HG02870 (cell line): ENCODE measurements at regions not wholly inside any gene's neighbourhood (a gene's known extent, or its start where the extent isn't known, plus 50 kb on each side); places are given as distances from the start of the nearest gene placed in this dataset.
"Not testable (repeated sequence)": the region's sequence is repeated elsewhere in the genome, so short reads cannot be mapped to it uniquely, and the experiment has no call there.

Source experiments
- ATAC-seq: cut with Tn5 transposase; IDR thresholded peaks from one replicate; pipeline ENCODE4 v1.9.1; 2021; ENCODE audit warnings: mild to moderate bottlenecking, moderate library complexity; ENCODE audit not compliant: unreplicated experiment

DNA sequence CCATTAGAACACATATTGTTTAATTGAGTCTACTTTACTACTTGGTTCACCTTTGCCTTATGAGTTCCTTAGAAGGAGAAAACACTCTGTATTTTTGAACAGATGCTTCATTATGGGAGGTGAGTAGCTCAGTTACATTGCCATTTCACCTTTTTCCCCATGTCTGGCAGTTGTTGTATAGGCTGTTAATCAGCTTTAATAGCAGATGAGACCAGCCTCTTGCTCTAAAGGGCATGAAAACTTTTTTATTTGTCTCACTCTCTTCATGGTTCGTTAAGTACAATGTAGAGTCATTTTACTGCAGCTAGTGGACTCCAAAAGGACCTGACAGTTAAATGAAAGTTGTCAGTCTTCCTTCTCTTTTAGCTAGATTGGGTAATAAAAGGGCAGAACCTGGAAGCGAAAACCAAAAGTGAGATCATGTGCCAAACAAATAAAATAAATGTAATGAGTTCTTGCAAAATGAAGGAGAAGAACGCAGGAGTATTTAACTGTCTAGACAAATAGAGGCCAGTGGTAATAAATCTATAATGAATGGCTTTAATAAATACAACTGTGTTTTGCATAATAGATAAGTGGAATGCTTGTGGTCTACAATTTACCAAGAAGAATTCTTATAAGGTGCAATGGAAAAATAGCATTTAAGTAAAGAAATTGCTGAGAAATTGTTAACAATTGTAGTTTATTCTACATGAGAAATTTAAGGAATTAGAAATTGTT lies 180.0 kb upstream of the NEGR1 start:
- ATAC-seq: no peak

DNA sequence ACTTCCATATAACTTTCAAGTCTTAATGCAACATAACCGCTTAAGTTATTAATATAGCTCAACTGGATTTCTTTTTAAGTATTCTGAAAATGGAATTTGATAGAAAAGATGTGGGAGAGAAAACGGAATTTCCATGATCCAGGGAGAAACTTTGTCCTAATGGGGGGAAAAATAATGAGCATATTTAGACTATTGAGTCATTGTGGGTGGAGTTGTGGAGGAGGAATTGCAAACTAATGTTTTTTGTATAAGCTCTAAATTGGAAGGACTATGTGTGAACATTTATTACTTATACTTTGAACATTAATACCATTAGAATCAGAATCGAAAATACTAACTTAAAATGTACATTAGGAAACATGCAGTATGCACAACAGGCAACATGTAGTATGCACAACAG lies 159.9 kb upstream of the NEGR1 start:
- no peak for ATAC-seq

DNA sequence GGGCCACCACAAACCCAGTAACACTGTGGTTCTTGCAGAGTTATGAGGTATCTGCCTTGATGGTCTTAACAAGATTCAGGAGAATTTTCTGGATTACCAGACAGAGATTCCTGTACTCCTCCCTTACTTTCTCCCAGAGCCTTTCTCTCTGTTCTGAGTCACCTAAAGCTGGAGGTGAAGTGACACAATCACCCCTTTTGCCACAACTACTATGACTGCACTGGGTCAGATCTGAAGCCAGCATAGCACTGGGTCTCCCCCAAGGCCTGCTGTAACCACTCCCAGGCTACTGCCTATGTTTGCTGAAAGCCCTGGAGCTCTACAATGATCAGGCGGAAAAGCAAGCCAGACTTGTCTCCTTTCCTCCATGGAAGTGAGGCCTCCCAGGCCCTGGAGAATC lies 156.7 kb upstream of the NEGR1 start:
- no peak for ATAC-seq

DNA sequence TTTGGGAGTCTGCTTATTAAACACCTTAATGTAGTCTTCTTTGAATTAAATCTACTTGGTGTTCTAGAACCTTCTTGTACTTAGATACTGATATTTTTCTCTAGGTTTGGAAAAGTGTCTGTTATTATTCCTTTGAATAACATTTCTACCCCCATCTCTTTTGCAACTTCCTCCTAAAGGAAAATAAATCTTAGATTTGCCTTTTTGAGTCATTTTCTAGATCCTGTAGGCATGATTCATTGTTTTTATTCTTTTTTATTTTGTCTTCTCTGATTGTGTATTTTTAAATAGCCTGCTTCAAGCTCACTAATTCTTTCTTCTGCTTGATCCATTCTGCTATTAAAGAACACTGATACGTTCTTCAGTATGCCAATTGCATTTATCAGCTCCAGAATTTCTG lies 155.9 kb upstream of the NEGR1 start:
- ATAC-seq: no peak

DNA sequence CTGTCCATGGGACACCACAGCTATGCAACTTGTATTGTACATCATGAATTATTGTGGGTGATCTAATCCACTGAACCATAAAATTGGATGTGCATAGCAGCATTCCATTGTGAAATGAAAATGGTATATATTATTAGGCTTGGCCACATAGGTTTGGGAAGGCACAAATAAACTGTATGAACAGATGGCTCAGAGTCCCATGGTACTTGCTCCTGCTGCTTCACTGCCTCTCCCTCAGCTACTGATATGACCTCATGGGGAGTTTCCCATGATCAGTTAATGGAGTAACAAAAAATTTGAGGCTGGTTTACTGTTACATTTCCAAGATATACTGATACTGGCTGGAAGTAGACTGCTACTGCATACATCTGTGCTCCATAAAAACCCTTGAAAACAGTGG lies 152.7 kb upstream of the NEGR1 start:
- ATAC-seq: no peak

DNA sequence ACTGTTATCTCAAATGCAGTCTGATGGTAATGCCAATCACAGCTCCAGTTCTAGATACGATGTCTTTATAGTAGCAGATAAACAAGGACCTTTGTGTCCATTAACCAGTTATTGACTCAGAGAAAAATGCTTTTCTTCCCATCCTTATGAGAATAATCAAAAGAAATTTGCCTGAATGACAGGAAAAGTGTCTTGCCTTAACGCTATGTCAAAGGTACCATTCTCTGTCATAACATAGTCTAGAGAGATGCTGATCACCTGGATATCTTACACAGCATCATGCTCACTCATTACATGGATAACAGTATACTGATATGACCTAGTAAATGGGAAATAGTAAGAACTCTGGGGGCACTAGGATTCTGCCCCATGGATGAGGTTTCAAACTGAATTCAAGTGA lies 151.7 kb upstream of the NEGR1 start:
- no peak for ATAC-seq

DNA sequence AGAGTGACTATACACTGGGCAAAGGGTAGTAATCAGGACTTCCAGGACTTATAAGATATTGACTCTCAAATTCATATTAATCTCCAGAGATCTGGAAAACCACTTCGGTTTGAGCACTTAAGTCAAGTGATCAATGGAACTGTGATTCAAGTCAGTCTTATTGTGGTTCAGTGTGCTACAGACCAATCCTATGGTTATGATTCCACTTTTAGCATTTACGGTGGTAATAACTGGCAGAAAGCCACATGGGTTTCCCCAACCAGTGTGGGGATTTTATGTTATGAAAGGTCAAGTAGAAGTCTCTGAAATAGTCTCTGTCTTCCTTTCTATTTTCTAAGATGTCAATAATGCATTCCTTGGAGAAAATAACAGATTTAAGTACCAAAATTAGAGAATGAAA lies 151.3 kb upstream of the NEGR1 start:
- no peak for ATAC-seq

DNA sequence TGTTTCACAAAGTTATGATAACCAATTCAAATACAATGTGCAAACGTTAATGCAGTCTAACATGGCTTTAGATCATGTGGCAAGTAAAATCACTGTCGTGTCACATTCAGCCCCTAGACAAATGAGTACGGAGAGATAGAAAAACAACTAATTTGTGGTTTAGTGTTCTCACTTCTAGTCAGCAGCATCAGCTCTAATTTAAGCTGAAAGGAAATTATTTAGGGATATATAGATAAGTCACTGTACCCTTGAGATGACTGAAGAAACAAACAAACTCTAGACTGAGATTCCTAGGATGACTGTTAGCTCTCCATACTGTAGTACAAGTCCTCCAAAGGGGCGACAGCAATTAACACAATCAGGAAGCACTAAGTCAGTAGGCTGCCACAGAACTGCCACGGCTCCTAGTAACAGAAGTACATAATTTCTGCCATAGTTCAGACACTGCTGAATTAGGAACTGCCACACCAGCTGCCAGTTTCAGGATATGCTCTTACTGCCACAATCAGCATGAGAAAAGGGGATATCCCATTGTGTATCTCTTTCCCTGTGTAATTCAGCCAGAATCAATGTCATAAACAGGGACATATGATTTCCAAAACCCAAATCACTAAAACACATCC lies 150.4 kb upstream of the NEGR1 start:
- ATAC-seq: peak; percentile 46

DNA sequence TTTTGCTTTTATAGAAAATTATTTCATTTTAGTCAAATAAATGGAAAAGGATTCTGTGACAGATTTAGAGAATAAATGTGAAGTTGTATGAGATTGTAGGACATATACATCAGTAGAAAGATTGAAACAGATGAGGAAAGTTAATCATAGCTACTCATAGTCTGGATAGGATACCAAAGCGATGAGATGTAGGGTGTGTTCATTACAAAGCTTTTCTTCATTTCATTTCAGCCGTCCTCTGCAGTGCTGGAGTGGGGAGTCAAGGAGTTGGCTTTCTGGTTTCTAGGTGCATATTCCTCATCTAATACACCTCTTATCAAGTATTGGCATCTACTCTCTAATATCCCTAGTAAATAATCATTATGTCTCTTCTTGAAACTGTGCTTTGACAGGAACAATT lies 149.5 kb upstream of the NEGR1 start:
- no peak for ATAC-seq

DNA sequence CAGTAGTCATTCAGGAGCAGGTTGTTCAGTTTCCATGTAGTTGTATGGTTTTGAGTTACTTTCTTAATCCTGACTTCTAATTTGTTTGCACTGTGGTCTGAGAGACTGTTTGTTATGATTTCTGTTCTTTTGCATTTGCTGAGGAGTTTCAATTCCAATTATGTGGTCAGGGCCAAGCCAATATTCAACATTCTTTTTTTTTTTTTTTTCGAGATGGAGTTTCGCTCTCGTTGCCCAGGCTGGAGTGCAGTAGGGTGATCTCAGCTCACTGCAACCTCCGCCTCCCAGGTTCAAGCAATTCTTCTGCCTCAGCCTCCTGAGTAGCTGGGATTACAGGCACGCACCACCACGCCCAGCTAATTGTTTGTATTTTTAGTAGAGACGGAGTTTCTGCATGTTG lies 145.9 kb upstream of the NEGR1 start:
- ATAC-seq: not testable (repeated sequence)

DNA sequence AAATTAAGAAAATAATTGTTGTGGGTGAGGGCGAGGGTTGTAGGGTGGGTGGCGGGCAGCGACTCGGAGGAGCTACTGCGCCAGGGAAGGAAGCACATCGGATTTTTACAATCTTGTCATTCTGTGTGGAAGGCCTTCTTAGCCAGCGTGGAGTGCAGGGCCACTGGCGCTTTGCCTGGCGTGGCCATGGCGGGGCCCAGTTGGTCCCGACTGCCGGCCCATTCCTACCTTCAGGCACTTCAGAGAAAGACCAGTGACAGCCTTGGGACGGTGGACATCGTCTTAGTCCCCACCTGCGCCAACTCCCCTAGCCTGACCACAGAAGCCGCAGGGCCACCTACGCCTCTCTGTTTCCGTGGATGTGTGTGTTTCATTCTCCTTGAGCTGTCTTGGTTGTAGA lies 136.9 kb upstream of the NEGR1 start:
- no peak for ATAC-seq

DNA sequence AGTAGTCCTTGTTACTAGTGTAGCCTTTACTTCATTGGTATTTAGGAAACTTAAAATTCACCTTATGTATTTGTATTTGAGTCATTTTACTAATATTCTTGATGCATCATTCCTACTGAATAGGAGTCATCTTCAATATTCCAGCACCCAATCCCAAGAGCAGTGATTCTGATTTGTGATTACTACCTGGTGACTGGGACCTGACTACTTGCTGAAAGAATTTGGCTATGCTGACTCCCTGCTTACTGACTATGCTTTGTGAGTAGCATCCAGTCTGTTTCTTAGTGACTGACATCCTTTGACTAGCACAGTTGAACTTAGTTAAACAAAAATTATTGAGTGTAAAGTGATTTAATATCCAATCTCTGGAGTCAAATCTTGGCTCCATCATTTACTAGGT lies 129.9 kb upstream of the NEGR1 start:
- ATAC-seq: no peak

DNA sequence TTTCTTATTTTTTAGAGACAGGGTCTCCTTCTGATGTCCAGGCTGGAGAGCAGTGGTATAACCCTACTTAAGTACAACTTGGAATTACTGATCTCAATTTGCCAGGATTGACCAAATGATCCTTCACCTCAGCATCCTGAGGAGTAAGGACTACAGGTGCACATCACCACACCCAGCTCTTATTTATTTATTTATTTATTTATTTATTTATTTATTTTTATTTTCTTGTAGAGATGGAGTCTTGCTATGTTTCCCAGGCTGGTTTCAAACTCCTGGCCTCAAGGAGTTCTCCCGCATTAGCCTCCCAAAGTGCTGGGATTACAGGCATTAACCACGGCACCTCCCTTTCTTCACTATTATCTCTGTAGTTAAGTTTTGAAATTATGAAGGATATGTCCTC lies 117.5 kb upstream of the NEGR1 start:
- ATAC-seq: no peak

DNA sequence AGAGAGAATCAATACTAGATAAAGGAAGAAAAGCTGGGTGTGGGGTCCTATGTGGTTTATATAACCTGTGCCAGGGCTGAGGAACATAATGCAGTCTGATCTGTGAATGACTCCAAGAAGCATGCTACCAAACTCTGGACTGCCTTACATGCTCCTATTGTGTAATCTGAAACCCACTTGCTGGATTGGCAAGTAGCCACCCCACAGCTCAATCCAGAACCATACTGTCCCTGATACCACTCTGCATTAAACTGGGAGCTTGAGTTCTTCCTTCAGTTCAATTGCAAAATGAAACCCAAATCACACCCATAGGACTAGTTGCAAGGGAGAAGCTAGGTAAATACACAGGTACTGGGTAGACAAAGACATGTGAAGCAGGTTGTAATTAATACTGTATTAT lies 115.4 kb upstream of the NEGR1 start:
- ATAC-seq: no peak

DNA sequence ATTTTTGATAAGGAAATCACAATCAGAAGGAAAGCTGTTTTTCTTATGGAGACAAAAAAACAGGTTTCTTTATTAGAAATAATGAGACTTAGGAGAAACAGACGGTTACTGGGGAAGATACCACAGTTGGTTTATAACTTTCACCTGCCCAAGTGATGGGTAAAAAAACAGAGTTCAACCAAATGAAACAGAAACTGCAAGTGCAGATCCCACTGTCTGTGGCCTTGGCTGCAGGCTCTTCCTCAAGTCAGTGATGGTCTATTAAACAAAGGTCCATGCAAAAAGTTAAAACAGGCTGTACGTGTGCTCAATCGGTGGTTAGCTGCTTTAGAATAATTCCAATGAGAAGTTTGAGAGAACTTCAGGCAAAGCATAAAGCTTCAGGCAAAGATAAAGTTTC lies 112.1 kb upstream of the NEGR1 start:
- ATAC-seq: no peak

DNA sequence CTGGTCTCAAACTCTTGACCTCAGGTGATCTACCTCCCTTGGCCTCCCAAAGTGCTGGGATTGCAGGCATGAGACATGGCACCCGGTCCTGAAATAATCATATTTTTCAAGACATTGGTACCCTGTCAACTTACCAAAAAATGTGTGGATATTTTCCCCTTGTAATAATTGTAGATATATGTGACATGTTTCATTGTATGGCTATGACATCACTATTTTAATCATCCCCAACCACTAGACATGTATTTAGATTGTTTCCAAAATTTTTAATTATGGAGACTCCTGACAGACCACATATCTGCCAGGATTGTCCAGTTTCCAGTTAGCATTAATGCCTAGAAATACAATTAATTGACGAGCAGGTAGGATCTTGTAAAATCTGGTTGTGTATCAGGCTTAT lies 96.7 kb upstream of the NEGR1 start:
- no peak for ATAC-seq

DNA sequence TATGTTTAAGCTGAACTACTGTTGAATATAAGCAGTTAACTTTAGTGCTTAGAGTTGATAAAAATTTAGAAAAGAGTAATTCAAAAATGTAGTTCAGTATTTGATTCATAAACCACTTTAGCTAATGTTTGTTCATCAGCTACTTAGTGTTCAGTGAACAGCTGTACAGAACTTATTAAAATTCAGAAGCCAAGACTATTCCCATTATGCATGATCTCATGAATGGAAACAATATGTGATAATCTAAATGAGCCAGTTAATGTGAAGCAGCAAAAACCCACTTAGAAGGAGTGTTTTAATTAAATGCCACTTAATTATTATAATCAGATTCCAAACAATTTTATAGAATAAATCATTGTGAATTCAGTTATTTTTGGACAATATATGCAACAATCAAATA lies 92.9 kb upstream of the NEGR1 start:
- ATAC-seq: no peak

DNA sequence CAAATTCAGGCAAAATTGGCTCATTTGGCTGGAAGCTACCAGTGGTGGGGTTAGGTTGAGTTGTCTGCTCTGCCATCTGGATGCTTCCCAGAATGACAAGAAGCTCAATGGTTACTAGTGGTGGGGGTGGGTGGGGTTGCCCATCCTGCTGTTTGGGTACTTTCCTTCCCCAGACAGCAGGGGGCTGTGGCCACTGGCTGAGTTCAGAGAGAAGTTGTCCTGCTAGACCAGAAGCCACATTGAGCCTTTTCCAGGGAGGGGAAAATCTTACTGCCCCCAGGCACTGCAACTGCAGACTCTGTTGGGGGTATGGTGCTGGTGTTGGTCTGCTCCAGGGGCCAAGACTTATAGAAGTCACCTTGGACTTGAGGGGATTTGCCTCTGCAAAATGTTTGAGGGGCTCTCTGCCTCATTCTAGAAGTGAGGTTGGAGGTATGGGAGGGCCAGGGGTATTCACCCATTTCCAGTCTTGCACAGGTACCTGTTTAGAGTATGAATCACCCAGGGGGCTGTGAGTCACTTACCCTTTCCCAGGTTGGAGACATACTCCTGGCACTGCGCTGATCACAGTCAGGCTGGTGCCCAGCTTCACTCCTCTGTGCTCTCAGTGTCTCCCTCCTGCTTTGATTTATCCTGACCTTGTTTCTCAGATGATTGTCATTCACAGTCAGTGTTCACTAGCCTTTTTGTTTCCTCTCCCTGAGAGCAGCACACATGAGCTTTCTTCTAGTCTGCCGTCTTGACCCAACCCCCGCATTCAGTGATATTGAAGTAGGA lies 89.1 kb upstream of the NEGR1 start:
- no peak for ATAC-seq

DNA sequence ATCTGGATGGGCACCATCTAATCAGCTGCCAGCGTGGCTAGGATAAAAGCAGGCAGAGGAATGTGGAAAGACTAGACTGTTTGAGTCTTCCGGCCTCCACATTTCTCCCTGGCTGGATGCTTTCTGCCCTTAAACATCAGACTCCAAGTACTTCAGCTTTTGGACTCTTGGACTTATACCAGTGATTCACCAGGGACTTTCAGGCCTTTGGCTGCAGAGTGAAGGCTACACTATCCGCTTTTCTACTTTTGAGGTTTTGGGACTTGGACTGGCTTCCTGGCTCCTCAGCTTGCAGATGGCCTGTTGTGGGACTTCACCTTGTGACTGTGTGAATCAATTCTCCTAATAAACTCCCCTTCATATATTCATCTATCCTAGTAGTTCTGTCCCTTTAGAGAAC lies 88.5 kb upstream of the NEGR1 start:
- not testable (repeated sequence) for ATAC-seq

DNA sequence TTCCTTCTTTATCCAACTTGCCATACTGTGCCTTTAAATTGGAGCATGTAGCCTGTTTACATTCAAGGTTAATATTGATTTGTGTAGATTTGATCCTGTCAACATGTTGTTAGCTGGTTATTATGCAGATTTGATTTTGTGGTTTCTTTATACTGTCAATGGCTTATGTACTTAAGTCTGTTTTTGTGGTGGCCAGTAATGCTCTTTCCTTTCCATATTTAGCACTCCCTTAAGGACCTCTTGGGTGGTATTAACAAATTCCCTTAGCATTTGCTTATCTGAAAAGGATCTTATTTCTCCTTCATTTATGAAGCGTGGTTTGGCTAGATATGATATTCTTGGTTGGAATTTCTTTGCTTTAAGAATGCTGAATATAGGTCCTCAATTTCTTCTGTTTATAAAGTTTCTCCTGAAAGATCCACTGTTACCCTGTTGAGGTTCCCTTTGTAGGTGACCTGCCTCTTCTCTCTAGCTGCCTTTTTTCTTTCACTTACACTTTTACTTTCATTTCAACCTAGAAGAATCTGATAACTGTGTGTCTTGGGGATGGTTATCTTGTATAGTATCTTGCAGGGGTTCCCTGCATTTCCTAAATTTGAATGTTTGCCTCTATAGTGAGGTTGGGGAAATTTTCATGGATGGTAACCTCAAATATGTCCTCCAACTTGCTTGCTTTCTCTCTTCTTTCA lies 86.9 kb upstream of the NEGR1 start:
- no peak for ATAC-seq

DNA sequence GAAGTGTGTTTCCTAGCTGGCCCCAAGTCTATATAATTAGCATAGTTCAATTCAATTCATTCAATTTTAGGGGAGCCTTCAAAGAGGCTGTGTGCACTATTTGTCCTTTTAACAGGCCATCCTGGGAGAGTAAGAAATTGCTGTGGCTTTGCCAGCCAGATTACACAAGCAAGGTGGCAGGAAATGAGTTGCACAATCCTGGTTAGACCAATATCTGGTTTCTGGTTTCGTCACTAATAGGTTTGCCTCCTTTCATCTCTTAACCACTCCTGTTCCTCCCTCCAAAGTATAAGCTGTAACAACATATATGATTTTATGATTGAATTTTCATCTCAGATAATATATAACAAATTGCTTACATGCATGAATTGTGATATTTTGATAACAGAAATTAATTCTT lies 84.1 kb upstream of the NEGR1 start:
- no peak for ATAC-seq

DNA sequence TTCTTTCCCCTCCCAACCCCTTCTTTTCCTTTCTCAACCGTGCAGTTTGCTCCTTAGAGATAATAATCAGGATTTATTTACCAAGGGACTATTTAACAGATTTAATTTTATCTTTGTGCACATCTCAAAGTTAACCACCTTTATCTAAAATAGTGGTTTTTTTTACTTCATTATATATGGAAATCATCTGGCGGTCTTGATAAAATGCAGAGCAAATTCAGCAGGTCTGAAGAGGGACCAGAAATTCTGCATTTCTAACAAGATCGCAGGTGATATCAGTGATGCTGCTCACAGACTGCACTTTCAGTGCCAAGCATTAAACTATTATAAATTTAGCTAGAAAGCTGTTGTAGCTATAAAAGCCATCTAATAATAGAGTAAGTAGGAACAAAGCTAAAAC lies 83.4 kb upstream of the NEGR1 start:
- no peak for ATAC-seq
